Esophagus squamous epithelium (tissue), 5 donors: ENCODE measurements at regions not wholly inside any gene's neighbourhood (a gene's known extent, or its start where the extent isn't known, plus 50 kb on each side); places are given as distances from the start of the nearest gene placed in this dataset.

Experiments
- DNase-seq: peaks from one replicate; lab custom pipeline; 2025; lab: John Stamatoyannopoulos, UW
- H3K27ac ChIP-seq, 4 donors: fragments of 200-600 bp; sonication (generic); one replicate each; pipeline ENCODE4 v1.5.1; 2016 to 2019; ENCODE audit warnings: mild to moderate bottlenecking in 1 of 4
- H3K27me3 ChIP-seq, 4 donors: fragments of 200-600 bp; sonication (generic); 1 replicate in 3 of 4; 2 replicates in 1 of 4; pipeline versions ENCODE4 v1.5.1 to v1.6.0; 2017 to 2021; ENCODE audit warnings: antibody characterized with exemption in 1 of 4
- H3K36me3 ChIP-seq, 3 donors: fragments of 200-600 bp; sonication (generic); one replicate each; pipeline ENCODE4 v1.5.1; 2016 to 2019
- H3K4me1 ChIP-seq, 3 donors: fragments of 200-600 bp; sonication (generic); one replicate each; pipeline ENCODE4 v1.5.1; 2017 to 2019
- H3K4me3 ChIP-seq, 4 donors: fragments of 200-600 bp; sonication (generic); 1 replicate in 3 of 4; 2 replicates in 1 of 4; pipeline ENCODE4 v1.5.1; 2016 to 2019; ENCODE audit warnings: mild to moderate bottlenecking in 2 of 4, moderate library complexity in 1 of 4
- H3K9me3 ChIP-seq, 3 donors: fragments of 200-600 bp; sonication (generic); one replicate each; pipeline ENCODE4 v1.5.1; 2016 to 2019
- CTCF ChIP-seq, 6 experiments: fragments of 450-650 bp in 4 of 6; fragments of 200-600 bp in 2 of 6; sonication (generic) in 2 of 6; IDR thresholded peaks; one replicate each; pipeline ENCODE4 v1.5.1; 2016 to 2019; ENCODE audit warnings: antibody characterized with exemption in 6 of 6, mild to moderate bottlenecking in 4 of 6, moderate library complexity in 4 of 6
- POLR2A ChIP-seq, 4 donors: fragments of 450-650 bp; IDR thresholded peaks; one replicate each; pipeline ENCODE4 v1.6.1; 2017; ENCODE audit warnings: antibody characterized with exemption in 4 of 4, mild to moderate bottlenecking in 4 of 4, moderate library complexity in 3 of 4
- WGBS, 2 donors: methylation state at CpG; one replicate each; pipeline ENCODE4 v1.1.5; 2018; 5-methylcytosine and 5-hydroxymethylcytosine counted together
- intact Hi-C: fragments of 100-400 bp; cut with DNase I; formaldehyde crosslinking; loops from one replicate; pipeline ENCODE4 v1.15.0; 2022
- donor health status: DM: yes; HTN: yes; CAD: no.

- Histone ChIP-seq H3K4me3 (no peak overlapping the region), H3K9me3 (no peaks in the 10 kb centered on the region), H3K36me3 (no peaks in the 10 kb centered on the region), H3K27ac (no peak overlapping the region), H3K4me1 (no peaks in the 10 kb centered on the region), H3K27me3 (peaks cover 0 to 34% (median 0%) of the 10 kb centered on the region in 4 donors)
- intact Hi-C loops: no loop called here
- TF ChIP-seq POLR2A (IDR thresholded peaks at IDR 0.05) (no peak), CTCF (IDR thresholded peaks at IDR 0.05) (no peak)
- WGBS, 2 donors: 75 to 87% methylated on average over 10 to 15 of the region's 17 CpGs
- DNase-seq: no peak
Measured at GRCh38 chr16:73483934-73484711, 436.2 kb upstream of the ZFHX3 start.

GRCh38 chr16:73483076-73483791, 435.3 kb upstream of the ZFHX3 start:
- no peak for DNase-seq
- Histone ChIP-seq H3K4me1 (no peaks in the 10 kb centered on the region), H3K36me3 (no peaks in the 10 kb centered on the region), H3K9me3 (no peaks in the 10 kb centered on the region), H3K4me3 (no peak overlapping the region), H3K27me3 (peaks cover 0 to 31% (median 0%) of the 10 kb centered on the region in 4 donors), H3K27ac (no peak overlapping the region)
- intact Hi-C loops: no loop called here
- 47 to 51% methylated on average over 21 to 30 of the region's 30 CpGs for WGBS, 2 donors
- no peak for TF ChIP-seq POLR2A (IDR thresholded peaks at IDR 0.05)
- TF ChIP-seq CTCF (IDR thresholded peaks at IDR 0.05): no peak

GRCh38 chr16:73482310-73482709, 434.4 kb upstream of the ZFHX3 start:
- no peak for DNase-seq
- H3K27me3 ChIP-seq: peaks cover 0 to 24% (median 0%) of the 10 kb centered on the region in 4 donors
- H3K36me3 ChIP-seq: no peaks in the 10 kb centered on the region
- intact Hi-C loops: no loop called here
- no peak overlapping the region for H3K27ac ChIP-seq
- no peaks in the 10 kb centered on the region for H3K4me1 ChIP-seq
- no peaks in the 10 kb centered on the region for H3K9me3 ChIP-seq
- 70 to 81% methylated on average over 2 to 6 of the region's 6 CpGs for WGBS, 2 donors
- no peak overlapping the region for H3K4me3 ChIP-seq
- TF ChIP-seq POLR2A (IDR thresholded peaks at IDR 0.05): no peak
- no peak for TF ChIP-seq CTCF (IDR thresholded peaks at IDR 0.05)

GRCh38 chr16:73480381-73480780, 432.5 kb upstream of the ZFHX3 start:
- Histone ChIP-seq H3K9me3 (no peaks in the 10 kb centered on the region), H3K4me1 (no peaks in the 10 kb centered on the region), H3K4me3 (no peak overlapping the region), H3K36me3 (no peaks in the 10 kb centered on the region), H3K27ac (no peak overlapping the region), H3K27me3 (peaks cover 0 to 22% (median 0%) of the 10 kb centered on the region in 4 donors)
- WGBS, 2 donors: 43 to 62% methylated on average over 1 to 2 of the region's 2 CpGs
- DNase-seq: no peak
- intact Hi-C loops: no loop called here
- no peak for TF ChIP-seq POLR2A (IDR thresholded peaks at IDR 0.05)
- TF ChIP-seq CTCF (IDR thresholded peaks at IDR 0.05): no peak

GRCh38 chr16:73473713-73474112, 425.8 kb upstream of the ZFHX3 start:
- peaks cover 0 to 8% (median 0%) of the 10 kb centered on the region in 3 donors for H3K4me1 ChIP-seq
- H3K36me3 ChIP-seq: no peaks in the 10 kb centered on the region
- H3K4me3 ChIP-seq: no peak overlapping the region
- no peaks in the 10 kb centered on the region for H3K27me3 ChIP-seq
- H3K27ac ChIP-seq: no peak overlapping the region
- WGBS, 2 donors: 24 to 25% methylated on average over 3 of the region's 3 CpGs
- DNase-seq: no peak
- intact Hi-C loops: no loop called here
- TF ChIP-seq CTCF (IDR thresholded peaks at IDR 0.05): no peak
- TF ChIP-seq POLR2A (IDR thresholded peaks at IDR 0.05): no peak
- no peaks in the 10 kb centered on the region for H3K9me3 ChIP-seq
